CD4-positive, CD25-positive, alpha-beta regulatory T cell (primary cell): ENCODE measurements at regions not wholly inside any gene's neighbourhood (a gene's known extent, or its start where the extent isn't known, plus 50 kb on each side); places are given as distances from the start of the nearest gene placed in this dataset.

ENCODE experiments used
- ATAC-seq, 2 donors: fragments of 150-1000 bp; cut with Tn5 transposase; one replicate each; pipeline ENCODE4 v1.10.0; 2021; ENCODE audit warnings: low read depth in 2 of 2, moderate number of reproducible peaks in 2 of 2, moderate library complexity in 1 of 2
- DNase-seq, 3 donors: peaks; one replicate each; pipeline versions ENCODE4 v3.0.0 to v3.0.0-alpha.2; 2012 to 2022; ENCODE audit warnings: mixed read lengths in 1 of 3
- H3K27ac ChIP-seq: one replicate; pipeline ENCODE4 v1.7.0; 2013; ENCODE audit warnings: mild to moderate bottlenecking, low read length; ENCODE audit not compliant: insufficient read depth, poor library complexity, severe bottlenecking
- H3K27me3 ChIP-seq: one replicate; pipeline ENCODE4 v1.7.0; 2013; ENCODE audit warnings: low read length; ENCODE audit not compliant: control insufficient read depth, insufficient read depth
- H3K36me3 ChIP-seq: one replicate; pipeline ENCODE4 v1.7.0; 2013; ENCODE audit warnings: mild to moderate bottlenecking, low read length, moderate library complexity; ENCODE audit not compliant: control insufficient read depth, insufficient read depth
- H3K4me1 ChIP-seq: 2 replicates; pipeline ENCODE4 v1.7.0; 2013; ENCODE audit warnings: mild to moderate bottlenecking, low read length; ENCODE audit not compliant: insufficient read depth, control insufficient read depth, poor library complexity, severe bottlenecking
- H3K4me3 ChIP-seq: one replicate; pipeline ENCODE4 v1.7.0; 2013; ENCODE audit warnings: low read depth, mild to moderate bottlenecking, low read length, moderate library complexity
- H3K9me3 ChIP-seq, 2 experiments: 1 replicate in 1 of 2; 2 replicates in 1 of 2; pipeline ENCODE4 v1.7.0; 2013; ENCODE audit warnings: low read length in 2 of 2, mild to moderate bottlenecking in 1 of 2, moderate library complexity in 1 of 2; ENCODE audit not compliant: control insufficient read depth in 2 of 2
- H3K27ac Mint-ChIP-seq, 3 donors: one replicate each; pipeline ENCODE4 v1.8.0; 2020 to 2022; ENCODE audit warnings: mild to moderate bottlenecking in 3 of 3, mixed read lengths in 3 of 3, moderate library complexity in 2 of 3
- H3K27me3 Mint-ChIP-seq: one replicate; pipeline ENCODE4 v1.8.0; 2022; ENCODE audit warnings: mild to moderate bottlenecking, mixed read lengths
- H3K36me3 Mint-ChIP-seq: one replicate; pipeline ENCODE4 v1.8.0; 2020; ENCODE audit warnings: mixed read lengths
- H3K4me1 Mint-ChIP-seq, 4 donors: one replicate each; pipeline ENCODE4 v1.8.0; 2020 to 2022; ENCODE audit warnings: mixed read lengths in 4 of 4, mild to moderate bottlenecking in 1 of 4
- H3K4me3 Mint-ChIP-seq, 4 donors: one replicate each; pipeline ENCODE4 v1.8.0; 2020 to 2022; ENCODE audit warnings: mild to moderate bottlenecking in 4 of 4, mixed read lengths in 4 of 4, moderate library complexity in 3 of 4
- H3K9me3 Mint-ChIP-seq, 7 donors: one replicate each; pipeline ENCODE4 v1.8.0; 2020 to 2022; ENCODE audit warnings: mixed read lengths in 7 of 7, mild to moderate bottlenecking in 3 of 7, moderate library complexity in 2 of 7

- Mint-ChIP-seq H3K27ac (no peak overlapping the region), H3K4me3 (no peak overlapping the region), H3K36me3 (no peaks in the 10 kb centered on the region), H3K27me3 (no peaks in the 10 kb centered on the region), H3K4me1 (no peaks in the 10 kb centered on the region), H3K9me3 (peaks cover 1 to 18% (median 9%) of the 10 kb centered on the region in 7 donors)
- H3K27me3 ChIP-seq: no peaks in the 10 kb centered on the region
- no peaks in the 10 kb centered on the region for H3K4me1 ChIP-seq
- H3K9me3 ChIP-seq: peaks cover 0 to 3% of the 10 kb centered on the region in 2 experiments
- DNase-seq: no peak
- no peaks in the 10 kb centered on the region for H3K36me3 ChIP-seq
- H3K4me3 ChIP-seq: no peak overlapping the region
- ATAC-seq: no peak
- H3K27ac ChIP-seq: no peak overlapping the region
Observed at GRCh38 chr20:11077226-11077625, 403.4 kb upstream of the JAG1 start.

- no peaks in the 10 kb centered on the region for H3K36me3 ChIP-seq
- H3K27ac ChIP-seq: no peak overlapping the region
- H3K27me3 ChIP-seq: no peaks in the 10 kb centered on the region
- no peaks in the 10 kb centered on the region for H3K4me1 ChIP-seq
- DNase-seq (no peak), ATAC-seq (no peak)
- Mint-ChIP-seq H3K27me3 (no peaks in the 10 kb centered on the region), H3K4me3 (no peak overlapping the region), H3K27ac (no peak overlapping the region), H3K36me3 (no peaks in the 10 kb centered on the region), H3K4me1 (no peaks in the 10 kb centered on the region), H3K9me3 (peaks cover 0 to 14% (median 2%) of the 10 kb centered on the region in 7 donors)
- no peak overlapping the region for H3K4me3 ChIP-seq
- peaks cover 0 to 2% of the 10 kb centered on the region in 2 experiments for H3K9me3 ChIP-seq
Observed at GRCh38 chr20:11080010-11080409, 406.2 kb upstream of the JAG1 start.

GRCh38 chr20:11080781-11081377 lies 407.1 kb upstream of the JAG1 start:
- Mint-ChIP-seq H3K27me3 (no peaks in the 10 kb centered on the region), H3K4me1 (no peaks in the 10 kb centered on the region), H3K4me3 (no peak overlapping the region), H3K9me3 (peaks cover 0 to 14% (median 2%) of the 10 kb centered on the region in 7 donors), H3K27ac (no peak overlapping the region), H3K36me3 (no peaks in the 10 kb centered on the region)
- H3K27ac ChIP-seq: no peak overlapping the region
- no peak overlapping the region for H3K4me3 ChIP-seq
- H3K36me3 ChIP-seq: no peaks in the 10 kb centered on the region
- no peaks in the 10 kb centered on the region for H3K27me3 ChIP-seq
- ATAC-seq: no peak
- no peaks in the 10 kb centered on the region for H3K9me3 ChIP-seq
- no peak for DNase-seq
- H3K4me1 ChIP-seq: no peaks in the 10 kb centered on the region

DNA sequence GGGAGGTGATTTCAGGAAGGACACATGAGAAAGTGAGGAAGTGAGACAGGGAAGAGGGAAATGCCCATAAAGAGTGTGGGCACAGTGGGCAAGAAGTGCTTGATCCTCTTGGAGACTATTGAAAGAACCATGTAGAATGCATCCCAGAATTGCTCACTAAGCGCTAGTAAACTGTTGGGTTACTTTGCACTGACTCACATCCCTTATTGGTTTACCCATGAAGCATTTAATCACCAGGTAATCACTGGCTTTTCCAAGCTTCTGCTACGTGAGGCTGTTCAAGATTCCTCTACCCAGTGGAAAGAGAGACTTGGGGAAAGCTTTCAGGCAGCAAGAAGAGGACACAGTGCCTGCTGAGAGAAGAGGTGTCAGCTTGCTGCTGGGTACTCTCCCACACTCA lies 410.0 kb upstream of the JAG1 start:
- Mint-ChIP-seq H3K4me1 (no peaks in the 10 kb centered on the region), H3K27me3 (no peaks in the 10 kb centered on the region), H3K4me3 (no peak overlapping the region), H3K9me3 (peaks cover 0 to 19% (median 3%) of the 10 kb centered on the region in 7 donors), H3K36me3 (no peaks in the 10 kb centered on the region), H3K27ac (no peak overlapping the region)
- no peak overlapping the region for H3K27ac ChIP-seq
- no peaks in the 10 kb centered on the region for H3K9me3 ChIP-seq
- no peak for ATAC-seq
- H3K4me1 ChIP-seq: no peaks in the 10 kb centered on the region
- H3K36me3 ChIP-seq: no peaks in the 10 kb centered on the region
- no peak overlapping the region for H3K4me3 ChIP-seq
- no peak for DNase-seq
- H3K27me3 ChIP-seq: no peaks in the 10 kb centered on the region

DNA sequence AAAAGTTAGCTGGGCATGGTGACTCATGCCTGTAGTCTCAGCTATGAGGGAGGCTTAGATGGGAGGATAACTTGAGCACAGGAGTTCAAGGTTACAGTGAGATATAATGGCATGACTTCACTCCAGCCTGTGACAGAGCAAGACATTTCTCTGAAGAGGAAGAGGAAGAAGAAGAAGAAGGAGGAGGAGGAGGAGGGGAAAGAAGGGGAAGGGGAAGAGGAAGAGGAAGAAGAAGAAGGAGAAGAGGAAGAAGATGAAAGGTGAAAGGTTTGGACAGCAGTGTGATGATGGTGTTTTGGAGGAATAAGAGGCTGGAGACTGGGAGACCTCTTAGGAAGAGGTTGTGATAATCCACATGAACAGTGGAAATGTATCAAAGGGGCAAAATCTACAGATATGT lies 410.7 kb upstream of the JAG1 start:
- no peaks in the 10 kb centered on the region for H3K27me3 Mint-ChIP-seq
- Histone ChIP-seq H3K27ac (no peak overlapping the region), H3K9me3 (no peaks in the 10 kb centered on the region), H3K4me1 (no peaks in the 10 kb centered on the region), H3K36me3 (no peaks in the 10 kb centered on the region), H3K4me3 (no peak overlapping the region), H3K27me3 (no peaks in the 10 kb centered on the region)
- no peaks in the 10 kb centered on the region for H3K36me3 Mint-ChIP-seq
- H3K4me3 Mint-ChIP-seq: no peak overlapping the region
- no peak for DNase-seq
- no peak for ATAC-seq
- H3K9me3 Mint-ChIP-seq: peaks cover 0 to 19% (median 3%) of the 10 kb centered on the region in 7 donors
- no peak overlapping the region for H3K27ac Mint-ChIP-seq
- H3K4me1 Mint-ChIP-seq: no peaks in the 10 kb centered on the region

DNA sequence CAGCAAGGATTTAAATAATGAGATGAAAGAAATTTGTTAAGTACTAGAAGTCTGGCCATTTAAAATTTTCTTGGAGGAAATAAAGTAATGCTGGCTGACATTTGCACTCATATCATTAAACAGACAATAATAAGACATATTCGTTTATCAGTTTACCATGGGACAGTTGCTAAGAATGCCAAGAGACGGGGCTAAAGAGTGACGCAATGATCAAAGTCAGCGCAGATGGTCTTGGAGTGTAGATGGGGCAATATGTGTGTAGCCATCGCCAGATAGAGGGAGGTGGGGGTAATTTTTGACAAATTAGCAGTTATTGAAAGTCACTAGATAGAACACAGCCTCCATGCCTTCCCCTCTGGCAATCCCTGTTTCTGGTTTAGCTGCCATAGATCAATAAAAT lies 413.2 kb upstream of the JAG1 start:
- H3K36me3 ChIP-seq: no peaks in the 10 kb centered on the region
- H3K9me3 Mint-ChIP-seq: peaks cover 0 to 20% (median 2%) of the 10 kb centered on the region in 7 donors
- H3K4me3 ChIP-seq: no peak overlapping the region
- H3K36me3 Mint-ChIP-seq: no peaks in the 10 kb centered on the region
- DNase-seq: no peak
- H3K27ac ChIP-seq: no peak overlapping the region
- no peaks in the 10 kb centered on the region for H3K27me3 ChIP-seq
- no peaks in the 10 kb centered on the region for H3K27me3 Mint-ChIP-seq
- no peaks in the 10 kb centered on the region for H3K4me1 ChIP-seq
- ATAC-seq: no peak
- H3K4me1 Mint-ChIP-seq: no peaks in the 10 kb centered on the region
- no peak overlapping the region for H3K27ac Mint-ChIP-seq
- no peak overlapping the region for H3K4me3 Mint-ChIP-seq
- H3K9me3 ChIP-seq: no peaks in the 10 kb centered on the region

DNA sequence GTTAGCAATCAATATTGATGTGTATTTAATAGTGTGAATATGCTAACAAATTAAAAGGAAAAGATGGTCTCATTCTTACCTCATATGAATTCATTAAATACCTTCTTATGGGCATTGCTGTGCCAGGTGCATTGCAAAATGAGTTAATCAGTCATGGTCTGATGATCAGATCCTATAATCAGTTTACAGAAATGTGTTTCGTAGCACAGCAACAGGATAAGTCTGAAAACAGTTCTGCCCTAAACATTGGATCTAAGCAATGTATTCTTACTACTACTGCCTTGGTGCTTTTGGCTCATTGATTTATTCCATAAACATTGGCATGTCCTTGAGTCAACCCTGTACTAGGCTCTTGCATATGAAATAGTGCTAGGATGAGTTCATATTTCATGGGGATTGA lies 417.0 kb upstream of the JAG1 start:
- no peaks in the 10 kb centered on the region for H3K4me1 ChIP-seq
- H3K27ac Mint-ChIP-seq: no peak overlapping the region
- no peaks in the 10 kb centered on the region for H3K36me3 ChIP-seq
- DNase-seq: no peak
- no peak overlapping the region for H3K27ac ChIP-seq
- no peaks in the 10 kb centered on the region for H3K4me1 Mint-ChIP-seq
- no peaks in the 10 kb centered on the region for H3K36me3 Mint-ChIP-seq
- no peak overlapping the region for H3K4me3 Mint-ChIP-seq
- H3K27me3 ChIP-seq: no peaks in the 10 kb centered on the region
- H3K9me3 ChIP-seq: no peaks in the 10 kb centered on the region
- H3K4me3 ChIP-seq: no peak overlapping the region
- no peak for ATAC-seq
- H3K9me3 Mint-ChIP-seq: peaks cover 0 to 22% (median 2%) of the 10 kb centered on the region in 7 donors
- H3K27me3 Mint-ChIP-seq: no peaks in the 10 kb centered on the region

DNA sequence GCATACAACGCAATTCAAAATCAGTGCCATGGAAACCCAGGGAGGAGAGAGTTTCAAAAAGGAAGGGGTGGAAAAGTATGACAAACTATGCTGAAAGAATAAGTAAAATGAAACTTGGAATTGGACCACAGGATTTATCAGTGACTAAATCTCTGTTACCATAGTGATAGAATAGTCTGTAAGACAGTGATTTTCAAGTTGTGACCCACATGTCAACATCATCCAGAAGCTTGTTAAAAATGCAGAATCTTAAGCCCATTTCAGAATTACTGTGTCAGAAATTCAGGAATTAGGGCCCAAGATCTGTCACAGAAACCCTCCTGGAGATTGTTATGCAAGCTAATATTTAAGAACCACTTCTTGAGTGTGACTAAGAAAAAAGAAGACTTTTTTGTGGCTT lies 417.7 kb upstream of the JAG1 start:
- ATAC-seq (no peak), DNase-seq (no peak)
- Histone ChIP-seq H3K9me3 (no peaks in the 10 kb centered on the region), H3K4me3 (no peak overlapping the region), H3K27ac (no peak overlapping the region), H3K36me3 (no peaks in the 10 kb centered on the region), H3K27me3 (no peaks in the 10 kb centered on the region), H3K4me1 (no peaks in the 10 kb centered on the region)
- Mint-ChIP-seq H3K27ac (no peak overlapping the region), H3K4me3 (no peak overlapping the region), H3K36me3 (no peaks in the 10 kb centered on the region), H3K27me3 (no peaks in the 10 kb centered on the region), H3K9me3 (peaks cover 0 to 28% (median 2%) of the 10 kb centered on the region in 7 donors), H3K4me1 (no peaks in the 10 kb centered on the region)
